ENCODE measurements at regions not wholly inside any gene's neighbourhood (a gene's known extent, or its start where the extent isn't known, plus 50 kb on each side); places are given as distances from the start of the nearest gene placed in this dataset.

DNA sequence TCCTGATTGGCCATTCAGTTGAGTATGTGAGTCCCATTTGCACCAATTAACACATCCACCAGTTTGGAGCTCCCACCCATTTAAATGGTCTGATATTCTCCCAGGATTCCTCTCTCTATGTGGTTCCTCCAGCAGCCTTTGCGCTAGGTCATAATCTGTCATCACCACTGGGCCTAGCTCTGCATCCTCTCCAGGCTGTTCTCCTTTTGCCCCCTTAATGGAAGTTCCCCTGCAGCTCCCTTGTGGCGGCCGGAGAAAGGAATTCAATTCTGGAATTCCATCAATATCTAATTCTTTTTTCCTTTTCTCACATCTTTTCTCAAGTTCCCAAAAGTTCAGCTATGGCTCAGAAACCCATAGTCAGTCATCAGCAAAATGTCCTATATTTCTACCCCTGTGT, 2184.4 kb upstream of the AGA start:
- no peak overlapping the region for H3K4me3 ChIP-seq
- no peaks in the 10 kb centered on the region for H3K9me3 ChIP-seq (ENCODE audit: control insufficient read depth in 4 of 4, insufficient read depth in 3 of 4, low read length in 3 of 4)
- no peaks in the 10 kb centered on the region for H3K27me3 ChIP-seq (ENCODE audit: control insufficient read depth in 3 of 3, insufficient read depth in 3 of 3, low read length in 2 of 3)
- DNase-seq: no peak
- H3K4me1 ChIP-seq (ENCODE audit: control insufficient read depth in 5 of 5, insufficient read depth in 5 of 5, low read length in 5 of 5): no peaks in the 10 kb centered on the region
- ATAC-seq (ENCODE audit: insufficient read depth, low FRiP score): no peak
- no peak overlapping the region for H3K27ac ChIP-seq (ENCODE audit: low read depth in 1 of 2, low read length in 1 of 2)
- H3K9ac ChIP-seq (ENCODE audit: insufficient read depth in 1 of 2, low read length in 2 of 2): no peak overlapping the region
- TF ChIP-seq CTCF (IDR thresholded peaks at IDR 0.05; ENCODE audit: control extremely low read depth, extremely low read depth): no peak
- 70 to 89% methylated on average over 3 of the region's 3 CpGs for WGBS, 2 donors
- no peaks in the 10 kb centered on the region for H3K36me3 ChIP-seq (ENCODE audit: control insufficient read depth in 4 of 4, insufficient read depth in 4 of 4, low read length in 4 of 4)

DNA sequence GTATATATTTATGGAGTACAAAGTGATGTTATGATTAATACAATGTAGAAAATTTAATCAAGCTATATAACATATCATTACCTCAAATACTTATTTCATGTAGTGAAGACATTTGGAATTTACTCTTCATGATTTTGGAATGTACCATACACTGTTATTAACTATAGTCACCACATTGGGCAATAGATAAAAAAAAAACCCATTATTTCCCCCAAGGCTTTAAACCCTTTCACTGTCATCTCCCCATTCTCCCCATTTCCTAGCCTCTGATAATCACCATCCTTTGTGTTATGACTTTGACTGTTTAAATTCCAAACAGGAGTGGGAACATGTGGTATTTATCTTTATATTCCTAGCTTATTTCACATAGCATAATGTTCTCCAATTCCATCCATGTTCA, 2189.1 kb upstream of the AGA start:
- no peak for TF ChIP-seq CTCF (IDR thresholded peaks at IDR 0.05; ENCODE audit: control extremely low read depth, extremely low read depth)
- Histone ChIP-seq H3K36me3 (ENCODE audit: control insufficient read depth in 4 of 4, insufficient read depth in 4 of 4, low read length in 4 of 4) (no peaks in the 10 kb centered on the region), H3K9ac (ENCODE audit: insufficient read depth in 1 of 2, low read length in 2 of 2) (no peak overlapping the region), H3K27ac (ENCODE audit: low read depth in 1 of 2, low read length in 1 of 2) (no peak overlapping the region), H3K4me3 (no peak overlapping the region), H3K4me1 (ENCODE audit: control insufficient read depth in 5 of 5, insufficient read depth in 5 of 5, low read length in 5 of 5) (no peaks in the 10 kb centered on the region), H3K27me3 (ENCODE audit: control insufficient read depth in 3 of 3, insufficient read depth in 3 of 3, low read length in 2 of 3) (no peaks in the 10 kb centered on the region), H3K9me3 (ENCODE audit: control insufficient read depth in 4 of 4, insufficient read depth in 3 of 4, low read length in 3 of 4) (no peaks in the 10 kb centered on the region)
- ATAC-seq (ENCODE audit: insufficient read depth, low FRiP score) (no peak), DNase-seq (no peak)

DNA sequence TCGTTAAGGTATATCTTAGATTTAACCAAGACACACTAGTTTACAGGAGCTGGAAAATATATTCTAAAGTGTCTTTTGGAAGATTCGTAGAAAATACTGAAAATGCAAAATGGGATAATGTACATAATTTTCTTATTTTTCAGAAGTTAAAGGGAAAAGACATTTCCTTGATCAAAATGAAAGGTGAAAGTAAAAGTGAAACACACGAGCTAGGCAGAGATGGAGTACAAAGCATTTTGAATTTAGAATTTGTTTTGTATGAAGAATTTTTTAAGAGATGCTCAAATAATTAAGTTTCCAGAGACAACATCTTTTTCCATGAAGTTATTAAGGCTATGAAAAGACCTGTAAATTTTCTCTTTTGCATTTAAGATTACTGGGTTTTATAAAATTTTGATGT, 2192.6 kb upstream of the AGA start:
- no peak for ATAC-seq (ENCODE audit: insufficient read depth, low FRiP score)
- DNase-seq: no peak
- H3K27me3 ChIP-seq (ENCODE audit: control insufficient read depth in 3 of 3, insufficient read depth in 3 of 3, low read length in 2 of 3): no peaks in the 10 kb centered on the region
- WGBS, 2 donors: 58 to 74% methylated on average over 3 of the region's 3 CpGs
- H3K36me3 ChIP-seq (ENCODE audit: control insufficient read depth in 4 of 4, insufficient read depth in 4 of 4, low read length in 4 of 4): no peaks in the 10 kb centered on the region
- no peak for TF ChIP-seq CTCF (IDR thresholded peaks at IDR 0.05; ENCODE audit: control extremely low read depth, extremely low read depth)
- no peak overlapping the region for H3K27ac ChIP-seq (ENCODE audit: low read depth in 1 of 2, low read length in 1 of 2)
- no peak overlapping the region for H3K9ac ChIP-seq (ENCODE audit: insufficient read depth in 1 of 2, low read length in 2 of 2)
- no peaks in the 10 kb centered on the region for H3K4me1 ChIP-seq (ENCODE audit: control insufficient read depth in 5 of 5, insufficient read depth in 5 of 5, low read length in 5 of 5)
- H3K4me3 ChIP-seq: no peak overlapping the region
- H3K9me3 ChIP-seq (ENCODE audit: control insufficient read depth in 4 of 4, insufficient read depth in 3 of 4, low read length in 3 of 4): no peaks in the 10 kb centered on the region

- Histone ChIP-seq H3K9ac (ENCODE audit: insufficient read depth in 1 of 2, low read length in 2 of 2) (no peak overlapping the region), H3K36me3 (ENCODE audit: control insufficient read depth in 4 of 4, insufficient read depth in 4 of 4, low read length in 4 of 4) (no peaks in the 10 kb centered on the region), H3K4me3 (no peak overlapping the region), H3K27me3 (ENCODE audit: control insufficient read depth in 3 of 3, insufficient read depth in 3 of 3, low read length in 2 of 3) (no peaks in the 10 kb centered on the region), H3K9me3 (ENCODE audit: control insufficient read depth in 4 of 4, insufficient read depth in 3 of 4, low read length in 3 of 4) (peaks cover 0 to 6% (median 0%) of the 10 kb centered on the region in 4 donors), H3K27ac (ENCODE audit: low read depth in 1 of 2, low read length in 1 of 2) (no peak overlapping the region), H3K4me1 (ENCODE audit: control insufficient read depth in 5 of 5, insufficient read depth in 5 of 5, low read length in 5 of 5) (no peaks in the 10 kb centered on the region)
- TF ChIP-seq CTCF (IDR thresholded peaks at IDR 0.05; ENCODE audit: control extremely low read depth, extremely low read depth): no peak
- DNase-seq: no peak
- ATAC-seq (ENCODE audit: insufficient read depth, low FRiP score): no peak
Measured at GRCh38 chr4:179662522-179662921, 2220.3 kb upstream of the AGA start.
